ENCODE measurements at regions not wholly inside any gene's neighbourhood (a gene's known extent, or its start where the extent isn't known, plus 50 kb on each side); places are given as distances from the start of the nearest gene placed in this dataset.

DNA sequence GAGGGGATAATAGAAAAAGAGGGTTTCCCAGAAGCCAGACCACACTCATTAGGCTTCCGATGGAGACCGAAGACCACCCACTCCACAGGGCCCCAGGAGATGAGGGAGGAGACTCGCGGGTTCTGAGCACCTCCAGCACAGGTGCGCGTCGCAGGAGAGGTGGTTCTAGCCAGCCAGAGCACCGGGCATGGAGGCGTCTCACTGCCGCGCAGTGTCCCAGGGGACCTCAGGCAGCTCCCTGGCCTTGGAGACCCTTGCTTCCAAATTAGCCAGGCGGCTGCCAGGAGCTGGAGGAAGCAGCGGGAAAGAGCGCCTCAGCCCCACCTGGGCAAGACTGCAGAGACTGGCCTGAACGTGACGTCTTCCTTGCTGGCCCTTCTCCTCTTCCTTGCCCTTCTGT is 115.4 kb upstream of the FBXL7 start:
- no peak overlapping the region for H3K27ac ChIP-seq (ENCODE audit: low read length)
- DNase-seq: no peak
- H3K4me1 ChIP-seq (ENCODE audit: control insufficient read depth, insufficient read depth, low read length): no peaks in the 10 kb centered on the region
- H3K27me3 ChIP-seq (ENCODE audit: control insufficient read depth, insufficient read depth, low read length): no peaks in the 10 kb centered on the region
- no CpG with 5 or more reads among the region's 16 CpGs for WGBS (ENCODE audit: insufficient coverage, low lambda C conversion rate)
- no peaks in the 10 kb centered on the region for H3K9me3 ChIP-seq (ENCODE audit: control insufficient read depth, low read depth, low read length)
- H3K4me3 ChIP-seq (ENCODE audit: low read length): no peak overlapping the region
- H3K36me3 ChIP-seq (ENCODE audit: control insufficient read depth, insufficient read depth, low read length): no peaks in the 10 kb centered on the region

DNA sequence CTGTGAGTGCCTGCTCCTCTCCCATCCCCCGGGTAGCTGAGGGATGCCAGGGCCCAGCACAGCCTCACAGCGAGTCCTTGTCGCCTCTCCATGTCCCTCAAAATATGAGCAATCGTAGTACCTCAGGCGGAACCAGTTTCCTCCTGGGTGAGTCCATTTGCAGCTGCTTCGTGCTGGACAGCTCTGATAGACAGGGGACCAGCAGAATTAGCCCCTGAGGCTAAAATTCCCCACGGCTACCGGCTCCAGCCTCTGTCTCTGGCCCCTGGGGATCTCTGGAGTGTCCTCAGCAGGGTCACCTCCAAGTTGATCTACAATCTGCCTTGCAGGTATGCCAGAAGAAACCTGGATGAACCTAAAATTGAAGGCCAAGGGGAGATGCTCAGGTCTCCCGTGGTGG is 115.8 kb upstream of the FBXL7 start:
- H3K4me1 ChIP-seq (ENCODE audit: control insufficient read depth, insufficient read depth, low read length): no peaks in the 10 kb centered on the region
- H3K27ac ChIP-seq (ENCODE audit: low read length): no peak overlapping the region
- no peaks in the 10 kb centered on the region for H3K36me3 ChIP-seq (ENCODE audit: control insufficient read depth, insufficient read depth, low read length)
- WGBS (ENCODE audit: insufficient coverage, low lambda C conversion rate): no CpG with 5 or more reads among the region's 9 CpGs
- no peak for DNase-seq
- no peak overlapping the region for H3K4me3 ChIP-seq (ENCODE audit: low read length)
- no peaks in the 10 kb centered on the region for H3K27me3 ChIP-seq (ENCODE audit: control insufficient read depth, insufficient read depth, low read length)
- H3K9me3 ChIP-seq (ENCODE audit: control insufficient read depth, low read depth, low read length): no peaks in the 10 kb centered on the region

DNA sequence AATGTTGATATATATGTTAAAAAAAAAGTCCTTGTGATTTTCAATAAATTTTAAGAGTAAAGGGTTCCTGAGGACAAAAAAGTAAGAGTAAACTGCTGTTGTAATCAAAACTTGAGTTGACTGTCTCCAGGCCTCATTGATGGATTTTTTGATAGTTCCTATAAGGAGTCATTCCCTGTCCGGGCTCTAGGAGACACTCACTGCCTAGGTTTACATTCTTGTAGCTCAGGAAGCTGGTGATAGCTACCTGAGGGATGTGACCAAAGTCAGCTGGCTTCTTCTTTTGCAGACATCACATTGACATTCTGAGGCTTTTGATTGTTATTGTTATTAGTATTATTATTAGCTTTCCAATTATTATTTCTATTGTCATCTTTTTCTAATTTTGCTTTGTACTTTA is 116.5 kb upstream of the FBXL7 start:
- DNase-seq: no peak
- no peak overlapping the region for H3K4me3 ChIP-seq (ENCODE audit: low read length)
- H3K27me3 ChIP-seq (ENCODE audit: control insufficient read depth, insufficient read depth, low read length): no peaks in the 10 kb centered on the region
- no peaks in the 10 kb centered on the region for H3K9me3 ChIP-seq (ENCODE audit: control insufficient read depth, low read depth, low read length)
- no peak overlapping the region for H3K27ac ChIP-seq (ENCODE audit: low read length)
- no peaks in the 10 kb centered on the region for H3K36me3 ChIP-seq (ENCODE audit: control insufficient read depth, insufficient read depth, low read length)
- no CpG with 5 or more reads among the region's 1 CpG for WGBS (ENCODE audit: insufficient coverage, low lambda C conversion rate)
- H3K4me1 ChIP-seq (ENCODE audit: control insufficient read depth, insufficient read depth, low read length): no peaks in the 10 kb centered on the region

DNA sequence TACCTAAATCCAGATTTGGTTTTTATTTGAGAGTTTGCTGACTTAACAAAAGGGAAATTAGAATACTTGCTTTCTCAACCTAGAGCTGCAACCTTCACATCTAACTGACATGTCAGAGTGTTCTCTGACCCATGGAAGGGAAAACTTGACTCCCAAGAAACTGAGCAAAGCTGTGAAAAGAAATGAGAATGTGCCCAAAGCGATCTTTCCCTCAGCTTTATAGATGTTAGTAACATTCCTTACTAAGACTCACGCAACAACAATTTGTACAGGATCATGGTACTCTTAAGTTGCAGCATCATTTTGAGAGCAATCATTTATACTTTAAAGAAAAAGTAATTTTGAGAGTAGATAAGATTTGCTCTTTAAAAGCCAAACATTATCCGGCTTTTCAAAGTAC is 117.0 kb upstream of the FBXL7 start:
- Histone ChIP-seq H3K27me3 (ENCODE audit: control insufficient read depth, insufficient read depth, low read length) (no peaks in the 10 kb centered on the region), H3K4me1 (ENCODE audit: control insufficient read depth, insufficient read depth, low read length) (no peaks in the 10 kb centered on the region), H3K9me3 (ENCODE audit: control insufficient read depth, low read depth, low read length) (no peaks in the 10 kb centered on the region), H3K27ac (ENCODE audit: low read length) (no peak overlapping the region), H3K36me3 (ENCODE audit: control insufficient read depth, insufficient read depth, low read length) (no peaks in the 10 kb centered on the region), H3K4me3 (ENCODE audit: low read length) (no peak overlapping the region)
- WGBS (ENCODE audit: insufficient coverage, low lambda C conversion rate): 87% methylated on average over 3 of the region's 3 CpGs
- DNase-seq: no peak

DNA sequence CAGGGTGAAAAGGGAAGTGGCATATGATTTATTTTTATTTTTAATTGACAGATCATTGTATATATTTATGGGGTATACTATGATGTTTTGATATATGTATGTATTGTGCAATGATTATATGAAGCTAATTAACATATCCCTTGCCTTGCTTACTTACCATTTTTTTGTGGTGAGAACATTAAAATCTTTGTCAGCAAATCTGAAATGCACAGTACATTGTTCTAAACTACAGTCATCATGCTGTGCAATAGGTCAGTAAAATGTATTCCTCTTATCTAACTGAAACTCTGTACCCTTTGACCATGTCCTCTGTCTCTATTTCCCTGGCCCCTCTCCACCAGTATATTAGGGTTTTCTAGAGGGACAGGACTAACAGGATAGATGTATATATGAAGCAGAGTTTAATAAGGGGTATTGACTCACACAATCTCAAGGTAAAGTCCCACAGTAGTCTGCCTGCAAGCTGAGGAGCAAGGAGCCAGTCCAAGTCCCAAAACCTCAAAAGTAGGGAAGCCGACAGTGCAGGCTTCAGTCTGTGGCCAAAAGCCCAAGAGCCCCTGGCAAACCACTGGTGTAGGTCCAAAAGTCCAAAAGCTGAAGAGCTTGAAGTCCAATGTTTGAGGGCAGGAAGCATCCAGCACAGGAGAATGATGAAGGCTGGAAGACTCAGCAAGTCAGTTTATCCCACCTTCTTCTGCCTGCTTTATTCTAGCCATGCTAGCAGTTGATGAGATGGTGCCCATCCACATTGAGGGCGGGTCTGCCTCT is 122.2 kb upstream of the FBXL7 start:
- WGBS (ENCODE audit: insufficient coverage, low lambda C conversion rate): 100% methylated on average over 1 of the region's 2 CpGs
- H3K4me1 ChIP-seq (ENCODE audit: control insufficient read depth, insufficient read depth, low read length): no peaks in the 10 kb centered on the region
- H3K27ac ChIP-seq (ENCODE audit: low read length): no peak overlapping the region
- no peaks in the 10 kb centered on the region for H3K27me3 ChIP-seq (ENCODE audit: control insufficient read depth, insufficient read depth, low read length)
- no peaks in the 10 kb centered on the region for H3K9me3 ChIP-seq (ENCODE audit: control insufficient read depth, low read depth, low read length)
- DNase-seq: no peak
- H3K4me3 ChIP-seq (ENCODE audit: low read length): no peak overlapping the region
- no peaks in the 10 kb centered on the region for H3K36me3 ChIP-seq (ENCODE audit: control insufficient read depth, insufficient read depth, low read length)

DNA sequence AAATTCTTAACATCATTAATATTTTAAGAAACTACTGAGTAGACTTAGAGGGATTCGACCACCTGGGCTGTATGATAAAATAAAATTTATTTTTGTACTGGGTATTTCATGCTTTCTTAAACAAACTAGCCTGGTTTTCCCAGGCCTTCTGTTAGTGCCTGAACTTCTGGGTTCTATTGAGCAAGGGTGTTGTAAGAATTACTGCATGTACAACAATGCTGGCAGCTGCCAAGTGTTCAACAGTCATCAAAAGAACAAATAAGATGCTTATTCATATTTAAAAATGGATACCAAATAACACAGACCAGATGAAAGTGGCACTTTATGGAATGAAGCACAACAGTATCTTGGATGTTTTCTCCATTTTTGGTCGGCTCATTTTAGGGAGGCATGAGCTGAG is 123.2 kb upstream of the FBXL7 start:
- Histone ChIP-seq H3K27me3 (ENCODE audit: control insufficient read depth, insufficient read depth, low read length) (no peaks in the 10 kb centered on the region), H3K4me3 (ENCODE audit: low read length) (no peak overlapping the region), H3K27ac (ENCODE audit: low read length) (no peak overlapping the region), H3K4me1 (ENCODE audit: control insufficient read depth, insufficient read depth, low read length) (no peaks in the 10 kb centered on the region), H3K36me3 (ENCODE audit: control insufficient read depth, insufficient read depth, low read length) (no peaks in the 10 kb centered on the region), H3K9me3 (ENCODE audit: control insufficient read depth, low read depth, low read length) (no peaks in the 10 kb centered on the region)
- 80% methylated on average over 1 of the region's 2 CpGs for WGBS (ENCODE audit: insufficient coverage, low lambda C conversion rate)
- DNase-seq: no peak

DNA sequence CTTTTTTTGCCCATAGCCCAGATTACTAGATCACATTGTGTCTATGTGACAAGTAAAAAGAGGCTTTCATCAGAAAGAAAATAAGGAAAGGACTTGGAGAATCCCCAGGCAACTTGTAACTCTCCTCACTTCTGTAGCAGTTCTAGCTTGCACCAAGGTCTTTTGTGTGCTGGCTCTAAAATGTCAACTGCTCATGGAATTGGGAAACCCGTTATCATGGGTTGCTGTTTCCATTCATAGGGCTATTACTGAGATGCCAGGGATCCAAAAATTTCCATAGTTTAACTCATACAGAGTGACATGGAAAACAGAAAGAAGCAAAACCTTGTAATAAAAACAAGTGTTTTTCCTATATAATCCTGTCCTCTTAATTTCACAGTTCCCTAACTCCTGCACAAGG is 123.9 kb upstream of the FBXL7 start:
- WGBS (ENCODE audit: insufficient coverage, low lambda C conversion rate): no CpG with 5 or more reads among the region's 1 CpG
- Histone ChIP-seq H3K36me3 (ENCODE audit: control insufficient read depth, insufficient read depth, low read length) (no peaks in the 10 kb centered on the region), H3K27ac (ENCODE audit: low read length) (no peak overlapping the region), H3K27me3 (ENCODE audit: control insufficient read depth, insufficient read depth, low read length) (no peaks in the 10 kb centered on the region), H3K4me1 (ENCODE audit: control insufficient read depth, insufficient read depth, low read length) (no peaks in the 10 kb centered on the region), H3K9me3 (ENCODE audit: control insufficient read depth, low read depth, low read length) (no peaks in the 10 kb centered on the region), H3K4me3 (ENCODE audit: low read length) (no peak overlapping the region)
- DNase-seq: no peak

DNA sequence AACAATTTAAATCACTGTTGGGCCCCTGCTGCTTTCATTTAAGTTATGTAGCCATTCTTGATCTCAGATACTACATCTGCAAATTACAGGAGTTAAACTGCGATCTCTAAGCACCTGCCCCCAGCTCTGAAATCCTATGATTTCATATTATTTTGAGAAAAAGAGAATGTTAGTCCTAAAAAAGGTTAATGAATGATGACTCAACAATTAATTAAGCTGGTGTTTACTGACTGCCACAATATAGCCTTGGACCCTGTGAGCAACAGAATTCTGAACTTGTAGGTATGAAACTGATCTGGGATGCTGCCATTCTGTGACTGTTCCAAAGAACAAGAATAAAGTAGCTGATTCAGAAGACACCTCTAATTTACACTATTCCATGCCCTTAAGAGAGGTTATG is 124.4 kb upstream of the FBXL7 start:
- Histone ChIP-seq H3K36me3 (ENCODE audit: control insufficient read depth, insufficient read depth, low read length) (no peaks in the 10 kb centered on the region), H3K4me1 (ENCODE audit: control insufficient read depth, insufficient read depth, low read length) (no peaks in the 10 kb centered on the region), H3K27me3 (ENCODE audit: control insufficient read depth, insufficient read depth, low read length) (no peaks in the 10 kb centered on the region), H3K9me3 (ENCODE audit: control insufficient read depth, low read depth, low read length) (no peaks in the 10 kb centered on the region), H3K4me3 (ENCODE audit: low read length) (no peak overlapping the region), H3K27ac (ENCODE audit: low read length) (no peak overlapping the region)
- WGBS (ENCODE audit: insufficient coverage, low lambda C conversion rate): no CpG with 5 or more reads among the region's 1 CpG
- no peak for DNase-seq

DNA sequence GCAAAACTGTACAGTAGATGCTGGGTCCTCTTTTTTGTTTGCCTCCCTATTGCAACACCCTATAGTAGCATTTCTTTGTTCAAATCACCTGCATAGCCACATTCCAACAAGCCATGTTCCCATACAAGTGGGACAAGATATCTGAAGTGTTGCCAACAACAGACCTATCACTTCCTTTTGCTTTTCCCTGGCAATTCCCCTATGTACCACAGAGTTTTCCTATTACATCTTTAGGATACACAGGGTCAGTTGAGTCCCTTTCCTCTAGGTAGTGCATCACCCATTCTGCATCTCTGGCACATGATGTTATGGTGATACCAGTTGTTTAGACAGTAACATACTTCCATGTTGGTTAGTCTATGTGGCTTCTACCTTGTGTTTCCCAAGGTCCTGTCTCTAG is 125.1 kb upstream of the FBXL7 start:
- no peaks in the 10 kb centered on the region for H3K36me3 ChIP-seq (ENCODE audit: control insufficient read depth, insufficient read depth, low read length)
- no peak overlapping the region for H3K27ac ChIP-seq (ENCODE audit: low read length)
- H3K9me3 ChIP-seq (ENCODE audit: control insufficient read depth, low read depth, low read length): no peaks in the 10 kb centered on the region
- no peaks in the 10 kb centered on the region for H3K27me3 ChIP-seq (ENCODE audit: control insufficient read depth, insufficient read depth, low read length)
- DNase-seq: no peak
- H3K4me3 ChIP-seq (ENCODE audit: low read length): no peak overlapping the region
- H3K4me1 ChIP-seq (ENCODE audit: control insufficient read depth, insufficient read depth, low read length): no peaks in the 10 kb centered on the region

DNA sequence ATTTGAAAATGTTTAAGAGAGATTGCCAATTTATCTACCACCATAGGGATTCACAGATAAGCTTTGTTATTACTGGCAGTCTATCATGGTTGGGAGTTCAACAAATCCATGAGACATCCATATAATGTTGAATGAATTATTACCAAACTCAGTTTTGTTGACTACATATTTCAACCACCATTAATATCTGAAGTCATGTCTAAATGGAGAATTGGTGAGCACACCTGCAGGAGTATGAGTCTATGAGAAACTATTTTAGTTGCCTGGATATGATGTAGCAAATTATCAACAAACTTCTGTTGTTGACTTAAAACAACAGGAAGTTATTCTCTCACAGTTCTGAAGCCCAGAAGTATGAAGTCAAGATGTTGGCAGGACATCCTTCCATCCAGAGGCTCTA is 126.8 kb upstream of the FBXL7 start:
- no peak for DNase-seq
- H3K4me1 ChIP-seq (ENCODE audit: control insufficient read depth, insufficient read depth, low read length): no peaks in the 10 kb centered on the region
- H3K4me3 ChIP-seq (ENCODE audit: low read length): no peak overlapping the region
- no peak overlapping the region for H3K27ac ChIP-seq (ENCODE audit: low read length)
- H3K27me3 ChIP-seq (ENCODE audit: control insufficient read depth, insufficient read depth, low read length): no peaks in the 10 kb centered on the region
- H3K36me3 ChIP-seq (ENCODE audit: control insufficient read depth, insufficient read depth, low read length): no peaks in the 10 kb centered on the region
- H3K9me3 ChIP-seq (ENCODE audit: control insufficient read depth, low read depth, low read length): no peaks in the 10 kb centered on the region

DNA sequence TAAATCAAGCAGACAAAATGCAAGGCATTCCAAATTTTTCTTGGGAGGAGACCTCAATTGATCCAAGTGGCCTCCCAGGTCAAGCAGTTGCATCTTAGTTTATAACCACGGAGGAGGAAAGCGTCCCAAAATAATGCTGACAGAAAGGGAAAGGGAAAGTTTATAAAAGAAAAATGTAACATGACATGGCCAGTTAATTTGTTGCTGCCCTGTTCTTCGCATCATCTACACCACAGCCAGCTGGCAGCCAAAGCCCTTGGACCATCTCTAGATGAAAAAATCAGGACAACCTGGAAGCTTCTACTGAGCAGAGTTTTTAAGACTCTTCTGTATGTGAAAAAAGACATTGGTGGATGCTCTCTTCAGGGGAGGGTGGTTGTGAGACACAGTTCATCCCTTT is 128.8 kb upstream of the FBXL7 start:
- no CpG with 5 or more reads among the region's 3 CpGs for WGBS (ENCODE audit: insufficient coverage, low lambda C conversion rate)
- Histone ChIP-seq H3K9me3 (ENCODE audit: control insufficient read depth, low read depth, low read length) (no peaks in the 10 kb centered on the region), H3K27ac (ENCODE audit: low read length) (no peak overlapping the region), H3K4me1 (ENCODE audit: control insufficient read depth, insufficient read depth, low read length) (no peaks in the 10 kb centered on the region), H3K36me3 (ENCODE audit: control insufficient read depth, insufficient read depth, low read length) (no peaks in the 10 kb centered on the region), H3K27me3 (ENCODE audit: control insufficient read depth, insufficient read depth, low read length) (no peaks in the 10 kb centered on the region), H3K4me3 (ENCODE audit: low read length) (no peak overlapping the region)
- DNase-seq: peak in 1 of 2 donors; percentile 4
